ENCODE measurements at regions not wholly inside any gene's neighbourhood (a gene's known extent, or its start where the extent isn't known, plus 50 kb on each side); places are given as distances from the start of the nearest gene placed in this dataset.

GRCh38 chr11:69375316-69376154, 81.6 kb downstream of the MYEOV start:
- no peak overlapping the region; the same call in 2 of the 3 replicates for H2BK15ac ChIP-seq (ENCODE audit: low read depth, low read length)
- H3K14ac ChIP-seq (replicated peaks; ENCODE audit: low read depth, low read length), result no peak overlapping the region
- intact Hi-C loops (cut with micrococcal nuclease), result no loop called here
- H3K27me3 ChIP-seq (ENCODE audit: control insufficient read depth, insufficient read depth, low read length), result no peaks in the 10 kb centered on the region
- H2BK20ac ChIP-seq (ENCODE audit: low read depth, low read length), result no peak overlapping the region
- H4K20me1 ChIP-seq (ENCODE audit: insufficient read depth, low read length), result no peaks in the 10 kb centered on the region
- no peak overlapping the region for H3K9ac ChIP-seq (ENCODE audit: low read depth, low read length)
- peak overlapping the region; percentile 7; the same call in 1 of the 2 replicates for H3K4ac ChIP-seq (ENCODE audit: low read depth, low read length)
- no peak overlapping the region for H2BK5ac ChIP-seq (ENCODE audit: low read depth, low read length, poor library complexity, severe bottlenecking)
- H4K5ac ChIP-seq (ENCODE audit: low read depth, low read length), result no peak overlapping the region
- H2AFZ ChIP-seq (replicated peaks; ENCODE audit: low read length, poor library complexity), result no peak overlapping the region
- H3K9me1 ChIP-seq (ENCODE audit: insufficient read depth, low read length), result no peaks in the 10 kb centered on the region
- H2AK5ac ChIP-seq (ENCODE audit: low read depth, low read length), result no peak overlapping the region; the same call in 1 of the 2 replicates
- no peaks in the 10 kb centered on the region for H3K4me1 ChIP-seq (ENCODE audit: control insufficient read depth, insufficient read depth, low read length)
- no peak for DNase-seq
- H4K8ac ChIP-seq (ENCODE audit: low read depth in 2 of 2, low read length in 2 of 2), result no peak overlapping the region
- no peak overlapping the region for H4K91ac ChIP-seq (ENCODE audit: insufficient read depth, low read depth, low read length)
- dilution Hi-C loops (cut with HindIII; ENCODE audit: low sequenced_read_pairs, unreplicated experiment), result no loop called here
- H3K18ac ChIP-seq (ENCODE audit: low read depth, low read length), result no peak overlapping the region
- ATAC-seq (ENCODE audit: low read depth), result no peak
- in situ Hi-C loops (cut with MboI; ENCODE audit: low sequenced_read_pairs), result no loop called here
- H3K23ac ChIP-seq (ENCODE audit: low read depth, low read length), result no peak overlapping the region
- no peaks in the 10 kb centered on the region for H3K9me3 ChIP-seq (ENCODE audit: control insufficient read depth, insufficient read depth, low read length)
- no peak overlapping the region for H3K56ac ChIP-seq (ENCODE audit: extremely low read depth, insufficient read depth, low read length)
- 97% methylated on average over 12 of the region's 22 CpGs; no CpG with 5 or more reads in 1 of the 2 experiments for WGBS, 2 experiments (ENCODE audit: extremely low coverage in 2 of 2, insufficient read length in 1 of 2)
- H2BK120ac ChIP-seq (ENCODE audit: low read depth, low read length), result no peak overlapping the region
- no peak overlapping the region for H3K4me2 ChIP-seq (ENCODE audit: low read depth, low read length)
- H2AK9ac ChIP-seq (replicated peaks; ENCODE audit: low read depth, low read length, poor library complexity), result no peak overlapping the region
- BruUV-seq (replicated peaks), result no TSS peak
- ChIA-PET CTCF (no interaction called here), POLR2A (ENCODE audit: unreplicated experiment) (no interaction called here)
- no peaks in the 10 kb centered on the region for H3K79me1 ChIP-seq (ENCODE audit: low read depth in 1 of 2, low read length in 2 of 2)
- H3K27ac ChIP-seq (ENCODE audit: insufficient read depth, low read length), result no peak overlapping the region
- TF ChIP-seq MAFK (IDR thresholded peaks at IDR 0.05; ENCODE audit: low read depth, low read length) (no peak), CHD1 (IDR thresholded peaks at IDR 0.05; ENCODE audit: low read depth, low read length) (no peak), ELK1 (IDR thresholded peaks at IDR 0.05; ENCODE audit: borderline replicate concordance, low read depth, low read length) (no peak), NFE2L2 (IDR thresholded peaks at IDR 0.05; ENCODE audit: low read depth, low read length) (no peak), CTCF (conservative IDR thresholded peaks at IDR 0.05; ENCODE audit: low read depth, low read length) (no peak), MXI1 (IDR thresholded peaks at IDR 0.05; ENCODE audit: borderline replicate concordance, low read depth, low read length) (no peak), RCOR1 (IDR thresholded peaks at IDR 0.05; ENCODE audit: insufficient replicate concordance, low read length) (no peak), USF2 (IDR thresholded peaks at IDR 0.05; ENCODE audit: low read depth, low read length) (no peak), BHLHE40 (IDR thresholded peaks at IDR 0.05; ENCODE audit: low read depth, low read length) (no peak), MAZ (IDR thresholded peaks at IDR 0.05; ENCODE audit: borderline replicate concordance, low read depth, low read length) (no peak), RAD21 (IDR thresholded peaks at IDR 0.05; ENCODE audit: low read length) (no peak), FOS (IDR thresholded peaks at IDR 0.05; ENCODE audit: low read depth, low read length) (no peak), SMC3 (IDR thresholded peaks at IDR 0.05; ENCODE audit: low read depth, low read length) (no peak), CEBPB (IDR thresholded peaks at IDR 0.05; ENCODE audit: low read depth, low read length) (no peak), POLR2A (IDR thresholded peaks at IDR 0.05; ENCODE audit: low read depth, low read length) (no peak), RFX5 (IDR thresholded peaks at IDR 0.05; ENCODE audit: low read depth, low read length) (no peak)
- no peaks in the 10 kb centered on the region for H3K36me3 ChIP-seq (ENCODE audit: control insufficient read depth, insufficient read depth, low read length)
- H3K4me3 ChIP-seq (ENCODE audit: insufficient read depth, low read depth, low read length), result no peak overlapping the region

Data from IMR-90 (cell line).